ENCODE measurements at regions not wholly inside any gene's neighbourhood (a gene's known extent, or its start where the extent isn't known, plus 50 kb on each side); places are given as distances from the start of the nearest gene placed in this dataset.

GRCh38 chr3:163016251-163016650, 1519.6 kb downstream of the OTOL1 start:
- no peak for DNase-seq
- intact Hi-C loops (cut with DNase I) = no loop called here

- intact Hi-C loops (cut with DNase I) = no loop called here
- no peak for DNase-seq
These were observed 1521.5 kb downstream of the OTOL1 start for GRCh38 chr3:163018067-163018466.

GRCh38 chr3:163018664-163019063, 1522.1 kb downstream of the OTOL1 start:
- peak in 2 of 10 donors; percentile 41 to 58 for DNase-seq
- intact Hi-C loops (cut with DNase I) = no loop called here

- DNase-seq = no peak
- intact Hi-C loops (cut with DNase I) = no loop called here
These were observed 1522.7 kb downstream of the OTOL1 start for GRCh38 chr3:163019260-163019659.

DNA sequence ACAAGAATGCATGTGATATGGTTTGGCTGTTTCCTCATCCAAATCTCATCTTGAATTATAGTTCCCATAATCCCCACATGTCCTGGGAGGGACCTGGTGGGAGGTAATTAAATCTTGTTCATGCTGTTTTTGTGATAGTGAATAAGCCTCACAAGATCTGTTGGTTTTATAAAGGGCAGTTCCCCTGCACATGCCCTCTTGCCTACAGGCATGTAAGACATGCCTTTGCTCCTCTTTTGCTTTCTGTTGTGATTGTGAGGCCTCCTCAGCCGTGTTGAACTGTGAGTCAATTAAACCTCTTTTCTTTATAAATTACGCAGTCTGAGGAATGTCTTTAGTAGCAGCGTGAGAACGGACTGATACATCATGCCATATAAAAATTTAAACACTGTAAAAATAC, 1537.0 kb downstream of the OTOL1 start:
- intact Hi-C loops (cut with DNase I) = no loop called here
- no peak for DNase-seq

DNA sequence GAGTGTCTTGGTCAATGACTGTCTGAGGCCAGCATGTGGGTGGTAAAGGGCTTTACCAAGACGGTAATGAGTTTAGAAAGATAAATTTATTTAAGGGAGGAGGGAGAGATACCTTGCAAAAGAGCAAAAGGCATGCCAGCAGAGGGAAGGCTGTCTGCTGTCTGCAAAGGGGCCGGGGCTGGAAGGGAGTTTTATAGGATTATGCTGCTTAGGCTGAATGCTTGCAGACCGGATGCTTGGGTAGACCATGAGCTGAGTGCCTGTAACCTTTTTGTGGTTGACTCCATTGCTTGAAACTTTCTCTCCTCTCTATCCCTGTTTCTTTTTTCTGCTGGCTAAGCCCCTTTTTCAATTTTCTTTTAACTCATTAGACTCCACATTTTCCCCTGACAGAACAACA, 1543.0 kb downstream of the OTOL1 start:
- intact Hi-C loops (cut with DNase I) = loop anchor here (5.0 kb wide), 1 partner anchor 1122 kb away; no protein-coding TSS in a partner anchor
- no peak for DNase-seq

DNA sequence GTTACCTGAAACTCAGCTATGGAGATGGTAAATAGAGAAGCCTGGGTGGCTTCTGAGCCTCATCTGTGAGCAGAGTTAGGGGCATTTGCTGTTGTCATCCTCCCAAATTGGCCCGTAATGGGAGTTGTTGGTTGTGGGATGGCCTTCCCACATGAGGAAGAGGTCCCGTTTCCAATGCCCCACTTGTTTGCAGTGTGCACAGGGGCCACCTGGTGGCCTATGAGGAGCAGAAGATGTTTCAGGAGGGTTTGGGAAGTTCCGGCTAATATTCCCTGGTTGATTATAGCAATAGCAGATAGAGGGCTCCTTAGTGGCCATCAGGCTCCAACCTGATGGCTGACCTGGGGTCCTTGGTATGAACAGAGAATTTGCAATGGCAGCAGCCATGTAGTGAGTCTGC, 1546.5 kb downstream of the OTOL1 start:
- intact Hi-C loops (cut with DNase I) = loop anchor here (5.0 kb wide), 1 partner anchor 1126 kb away; no protein-coding TSS in a partner anchor
- DNase-seq = peak in 1 of 10 donors; percentile 67

GRCh38 chr3:163045945-163046344, 1549.3 kb downstream of the OTOL1 start:
- DNase-seq = peak in 1 of 10 donors; percentile 36
- intact Hi-C loops (cut with DNase I) = no loop called here

- no peak for DNase-seq
- intact Hi-C loops (cut with DNase I) = no loop called here
These were observed 1552.3 kb downstream of the OTOL1 start for GRCh38 chr3:163048881-163049280.

- DNase-seq = peak in 4 of 10 donors; percentile 10 to 26 (median 16)
- intact Hi-C loops (cut with DNase I) = no loop called here
These were observed 1560.4 kb downstream of the OTOL1 start for GRCh38 chr3:163056874-163057497.

DNA sequence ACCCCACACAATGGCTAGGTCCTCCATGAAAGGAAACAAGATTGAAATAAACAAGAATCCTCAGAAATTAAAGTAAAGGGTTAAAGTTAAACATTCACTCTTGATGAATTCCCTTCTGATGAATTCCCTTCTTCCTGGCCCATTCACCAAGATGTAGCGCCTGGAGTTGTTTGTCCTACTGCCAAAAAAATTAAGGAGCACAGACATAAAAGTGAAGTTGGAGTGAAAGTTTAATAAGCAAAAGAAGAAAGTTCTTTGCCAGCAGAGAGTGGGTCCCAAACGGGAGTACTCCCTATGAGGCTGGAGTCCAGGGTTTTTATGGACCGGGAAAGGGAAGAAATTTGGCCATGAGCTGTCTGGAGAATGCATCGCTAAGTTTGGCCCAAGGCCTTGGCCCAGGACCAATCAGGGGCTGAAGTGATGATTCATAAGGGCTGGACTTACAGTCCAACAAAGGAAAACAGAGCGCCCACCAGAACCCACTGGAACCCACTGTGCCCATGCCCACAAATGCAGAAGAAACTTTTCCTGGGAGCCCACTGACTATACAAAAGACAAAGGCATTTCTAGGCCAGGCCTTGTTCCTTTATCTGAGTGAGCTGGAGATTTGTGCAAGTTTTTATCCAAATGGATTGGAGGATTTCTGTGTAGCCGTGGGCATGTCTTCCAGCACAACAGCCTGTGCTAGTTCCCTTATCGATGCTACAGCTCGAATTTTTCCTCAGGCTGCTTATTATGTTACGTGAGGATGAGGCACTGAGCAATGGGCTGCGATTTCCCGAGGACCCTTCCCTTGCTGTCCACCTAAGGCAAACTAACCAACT, 1561.6 kb downstream of the OTOL1 start:
- intact Hi-C loops (cut with DNase I) = no loop called here
- DNase-seq = peak in 2 of 10 donors; percentile 6 to 69

GRCh38 chr3:163071713-163072112, 1575.1 kb downstream of the OTOL1 start:
- intact Hi-C loops (cut with DNase I) = no loop called here
- DNase-seq = no peak

All from posterior cingulate gyrus (tissue), 11 donors.